ENCODE measurements at regions not wholly inside any gene's neighbourhood (a gene's known extent, or its start where the extent isn't known, plus 50 kb on each side); places are given as distances from the start of the nearest gene placed in this dataset.
"Not testable (repeated sequence)": the region's sequence is repeated elsewhere in the genome, so short reads cannot be mapped to it uniquely, and the experiment has no call there.

DNA sequence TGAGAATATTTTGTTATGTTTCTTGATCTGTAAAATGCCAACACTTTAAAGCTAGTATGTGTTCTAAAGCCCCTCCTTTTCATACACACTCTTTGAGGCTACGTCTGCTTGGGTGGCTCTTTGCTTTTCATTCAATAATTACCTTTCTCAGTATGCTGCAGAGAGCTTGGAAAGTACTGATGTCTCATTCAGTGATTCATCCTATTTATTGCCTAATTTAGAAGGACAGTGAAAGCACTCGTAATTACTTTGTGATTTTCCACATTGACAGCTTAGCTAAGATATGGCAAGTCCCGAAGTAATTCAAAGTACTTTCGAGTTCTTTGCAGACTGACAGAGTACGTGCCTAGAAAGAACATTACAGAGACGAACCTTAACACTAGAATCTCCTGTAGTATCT, 57.2 kb downstream of the BMP15 start:
- no peak for DNase-seq

DNA sequence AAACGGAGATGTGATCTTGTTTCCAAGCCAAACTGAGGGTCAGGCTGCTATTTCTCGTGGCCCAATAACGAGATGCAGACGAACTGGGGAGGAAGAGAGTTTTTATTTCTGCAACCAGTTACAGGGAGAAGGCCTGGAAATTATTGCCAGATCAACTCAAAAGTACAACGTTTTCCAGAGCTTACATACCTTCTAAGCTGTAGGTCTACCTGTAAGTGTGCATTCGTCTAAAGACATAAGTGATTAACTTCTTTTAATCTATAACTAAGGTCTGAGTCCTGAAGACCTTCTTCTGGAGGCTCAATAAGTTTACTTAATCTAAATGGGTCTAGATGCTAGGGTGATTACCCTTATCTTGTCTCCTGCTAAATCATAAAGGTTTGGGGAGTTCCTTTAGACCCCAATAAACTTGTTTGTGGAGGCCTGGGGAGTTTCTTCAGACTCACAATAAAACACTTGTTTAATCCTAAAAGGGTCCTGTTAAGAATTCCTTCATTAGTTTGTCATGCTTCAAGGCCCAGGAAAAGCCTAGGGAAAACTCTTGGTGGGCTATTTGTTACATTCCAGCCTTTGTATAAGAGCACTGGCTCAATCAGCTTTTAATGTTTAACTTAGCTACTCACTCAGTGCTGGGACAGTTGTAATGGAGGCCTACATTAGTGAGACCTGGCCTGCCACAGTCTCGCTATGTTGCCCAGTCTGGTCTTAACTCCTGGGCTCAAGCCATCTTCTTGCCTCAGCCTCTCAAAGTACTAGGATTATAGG, 58.5 kb downstream of the BMP15 start:
- DNase-seq: not testable (repeated sequence)

DNA sequence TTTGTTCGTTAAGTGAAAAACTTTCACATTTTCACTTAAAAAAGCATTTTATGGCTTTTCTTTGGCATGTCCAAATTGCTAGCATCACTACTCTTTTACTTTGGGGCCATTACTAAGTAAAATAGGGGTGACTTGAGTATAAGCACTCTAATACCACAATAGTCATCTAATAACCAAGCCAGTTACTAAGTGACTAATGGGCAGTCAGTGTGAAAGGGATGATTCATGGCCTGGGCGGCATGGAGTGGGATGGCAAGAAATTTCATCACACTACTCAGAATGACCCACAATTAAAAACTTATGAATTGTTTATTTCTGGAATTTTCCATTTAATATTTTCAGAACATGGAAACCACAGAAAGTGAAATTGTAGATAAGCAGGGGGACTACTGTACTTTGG, 60.9 kb downstream of the BMP15 start:
- peak; percentile 2 for DNase-seq

DNA sequence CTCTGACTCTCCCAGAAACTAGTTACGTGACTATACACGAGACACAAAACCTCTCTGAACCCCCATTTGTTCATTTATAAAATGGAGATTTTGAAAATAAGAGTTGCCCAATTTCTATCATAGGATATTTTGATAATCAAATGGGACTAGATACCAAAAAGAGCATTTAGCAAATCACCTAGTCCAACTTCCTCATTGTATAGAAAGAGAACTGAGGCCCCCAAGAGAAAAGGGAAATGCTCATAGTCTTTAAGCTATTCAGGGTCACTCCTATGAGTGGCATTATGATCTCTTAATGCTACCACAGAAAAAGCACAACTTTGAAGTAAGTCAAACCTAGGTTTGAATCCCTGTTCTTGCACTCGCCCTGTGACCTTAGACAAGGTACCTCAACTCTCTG, 62.7 kb downstream of the BMP15 start:
- no peak for DNase-seq

DNA sequence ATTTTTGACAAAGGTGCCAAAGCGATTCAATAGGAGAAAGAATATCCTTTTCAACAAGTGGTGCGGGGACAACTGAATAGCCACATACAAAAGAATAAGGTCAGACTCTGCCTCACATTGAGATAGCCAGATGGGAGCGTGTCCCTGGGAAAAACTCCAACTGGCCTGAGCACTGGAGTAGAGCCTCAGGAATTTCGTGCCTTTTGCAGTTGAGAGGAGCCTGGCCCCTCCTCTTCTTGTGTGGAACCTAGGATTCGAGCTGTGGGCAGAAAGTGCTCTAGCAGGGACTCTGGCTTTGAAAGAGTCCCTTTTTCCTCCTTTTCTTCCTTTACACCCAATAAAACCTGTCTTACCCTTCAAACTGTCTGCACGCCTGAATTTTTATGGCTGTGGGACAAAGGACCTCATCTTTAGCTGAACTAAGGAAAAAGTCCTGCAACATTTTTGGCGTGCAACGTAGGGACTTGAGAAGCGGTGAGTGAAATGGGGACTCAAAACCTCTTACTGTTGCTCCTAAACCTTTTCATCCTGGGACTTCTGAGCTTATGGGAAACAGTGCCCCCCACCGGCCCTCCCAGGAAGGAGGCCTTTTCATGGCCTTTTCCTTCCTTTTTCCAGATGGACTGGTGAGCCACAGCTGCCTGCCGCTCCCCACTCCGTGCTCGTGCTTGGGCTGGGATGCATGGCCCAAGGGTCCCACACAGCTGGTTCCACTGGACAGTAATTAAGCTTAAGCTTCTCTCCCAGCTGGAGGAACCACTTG, 68.6 kb downstream of the BMP15 start:
- DNase-seq: no peak

DNA sequence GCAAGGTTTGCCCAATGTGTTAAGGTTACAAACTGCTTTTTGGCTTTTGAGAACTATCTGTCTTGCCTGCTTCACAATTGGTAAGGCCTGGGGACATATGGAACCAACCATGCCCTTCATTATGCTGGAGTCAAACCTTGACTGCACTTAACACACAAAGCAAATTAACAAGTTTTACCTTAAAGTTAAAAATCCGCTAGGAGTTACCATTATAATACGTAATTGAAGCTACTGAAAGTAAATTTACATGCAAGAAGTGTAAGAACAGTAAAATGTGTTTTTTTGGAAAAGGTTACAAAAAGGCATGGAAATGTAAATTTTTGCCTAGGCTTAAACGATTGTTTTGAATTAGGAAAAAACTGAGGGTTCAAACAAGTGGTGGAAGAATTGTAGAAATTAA, 69.7 kb downstream of the BMP15 start:
- DNase-seq: no peak

DNA sequence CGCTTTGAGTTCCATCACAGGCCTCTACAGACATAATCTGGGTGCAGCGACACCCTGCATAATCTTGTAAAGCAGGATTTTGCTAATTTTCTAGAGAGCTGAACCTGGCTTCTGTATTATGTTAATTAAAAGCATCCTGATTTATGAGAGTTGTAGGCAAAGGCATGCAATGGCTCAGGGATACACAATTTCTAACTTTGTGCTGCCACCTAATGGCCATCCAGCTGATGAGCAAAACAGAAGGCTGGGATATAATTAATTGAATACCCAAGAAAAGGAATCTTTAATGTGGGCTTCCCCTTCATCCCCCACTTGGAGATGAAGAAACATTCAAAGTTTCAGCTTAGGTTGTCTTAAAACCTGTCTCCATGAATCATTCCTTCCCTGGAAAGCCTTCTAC, 78.1 kb downstream of the BMP15 start:
- DNase-seq: peak; percentile 8

DNA sequence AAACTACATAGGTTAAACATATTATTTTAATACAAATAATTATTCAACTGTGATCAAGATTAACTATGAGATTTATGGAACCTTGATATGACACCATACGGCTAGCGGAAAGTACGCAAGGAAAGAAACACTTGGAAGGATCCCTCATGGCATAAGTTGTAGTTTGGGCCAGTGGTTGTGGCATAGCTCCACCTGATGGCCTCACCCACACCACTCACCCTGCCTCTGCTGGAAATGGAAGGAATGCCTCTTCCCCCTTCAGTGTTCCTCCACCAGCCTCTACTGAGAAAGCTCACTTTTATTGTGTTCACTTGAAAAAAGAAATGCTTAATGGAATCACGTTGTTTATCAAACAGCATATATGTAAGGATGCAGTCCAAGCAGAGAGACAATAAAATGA, 86.4 kb downstream of the BMP15 start:
- no peak for DNase-seq

DNA sequence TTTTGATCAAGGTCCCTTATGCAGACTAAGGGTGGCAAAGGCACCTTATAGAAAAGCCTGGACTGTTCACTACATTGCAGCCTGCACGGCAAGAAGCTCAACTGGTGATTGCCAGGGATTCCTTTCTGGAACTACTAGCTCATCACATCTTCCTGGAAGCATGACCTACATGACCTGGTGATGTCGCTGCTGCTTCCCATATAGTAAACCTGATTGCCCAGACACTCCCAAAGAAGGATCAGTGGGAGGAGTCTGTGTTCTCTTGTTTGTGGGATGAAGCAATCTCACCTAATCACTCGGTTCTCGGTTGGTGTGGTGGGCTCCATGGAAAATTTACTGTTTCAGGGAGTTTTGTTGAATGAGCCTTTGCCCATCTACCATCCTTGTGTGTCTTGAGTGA, 89.8 kb downstream of the BMP15 start:
- DNase-seq: not testable (repeated sequence)

DNA sequence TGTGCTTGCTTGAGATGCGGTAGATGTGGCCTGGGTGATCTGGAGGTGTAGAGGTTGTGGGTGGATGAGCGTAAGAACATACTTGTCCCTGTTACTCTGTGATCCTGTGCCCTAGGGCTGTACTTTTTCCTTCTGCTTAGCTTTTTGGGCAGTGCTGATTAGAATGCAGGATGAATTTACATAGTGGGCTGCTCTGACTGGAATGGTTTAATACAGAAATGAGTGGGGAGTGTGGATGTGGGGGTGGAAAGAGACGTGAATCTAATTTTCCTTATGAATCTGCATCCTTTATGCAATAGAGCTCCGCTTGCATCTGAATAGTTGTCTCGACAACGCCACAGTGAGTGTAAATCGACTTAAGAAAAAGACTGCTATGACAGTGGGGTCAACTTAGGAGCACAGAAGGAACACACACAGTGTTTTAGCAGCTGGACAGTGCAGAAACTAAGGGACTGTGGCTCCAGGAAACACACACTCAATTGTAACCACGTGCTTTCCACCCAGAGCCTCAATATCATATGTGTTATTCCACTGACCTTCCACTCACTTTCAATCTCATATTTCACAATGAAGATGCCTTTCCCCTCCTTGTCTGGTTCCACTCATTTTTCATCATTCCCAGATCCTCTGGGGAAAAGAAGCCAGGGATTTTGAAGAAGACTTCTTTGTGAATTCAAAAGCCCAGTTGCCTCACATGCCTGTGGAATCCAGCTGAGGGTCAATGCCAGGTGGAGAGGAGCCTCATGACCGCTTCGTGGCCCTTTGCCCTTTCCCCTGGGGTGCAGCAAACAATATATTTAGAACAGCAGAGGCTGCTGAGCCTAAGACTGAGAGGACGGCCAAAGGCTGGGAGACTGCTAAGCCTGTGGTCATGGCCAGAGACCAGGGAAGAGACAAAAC, 91.4 kb downstream of the BMP15 start:
- DNase-seq: not testable (repeated sequence)

DNA sequence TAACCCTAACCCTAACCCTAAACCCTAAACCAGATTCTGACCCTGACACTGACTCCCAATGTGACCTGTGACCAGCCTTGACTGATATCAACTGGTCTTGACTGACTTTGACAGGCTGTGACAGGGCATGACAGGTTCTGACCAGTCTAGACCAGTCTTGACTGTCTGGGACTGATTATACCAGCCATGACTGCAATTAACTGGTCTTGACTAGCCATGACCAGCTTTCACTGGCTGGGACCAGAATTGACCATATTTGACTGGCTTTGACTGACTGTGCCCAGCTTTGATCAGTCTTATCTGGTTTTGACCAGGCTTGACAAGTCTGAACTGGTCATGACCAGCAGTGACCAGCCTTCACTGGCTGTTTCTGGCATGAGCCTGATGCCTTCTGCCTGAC, 95.5 kb downstream of the BMP15 start:
- no peak for DNase-seq

DNA sequence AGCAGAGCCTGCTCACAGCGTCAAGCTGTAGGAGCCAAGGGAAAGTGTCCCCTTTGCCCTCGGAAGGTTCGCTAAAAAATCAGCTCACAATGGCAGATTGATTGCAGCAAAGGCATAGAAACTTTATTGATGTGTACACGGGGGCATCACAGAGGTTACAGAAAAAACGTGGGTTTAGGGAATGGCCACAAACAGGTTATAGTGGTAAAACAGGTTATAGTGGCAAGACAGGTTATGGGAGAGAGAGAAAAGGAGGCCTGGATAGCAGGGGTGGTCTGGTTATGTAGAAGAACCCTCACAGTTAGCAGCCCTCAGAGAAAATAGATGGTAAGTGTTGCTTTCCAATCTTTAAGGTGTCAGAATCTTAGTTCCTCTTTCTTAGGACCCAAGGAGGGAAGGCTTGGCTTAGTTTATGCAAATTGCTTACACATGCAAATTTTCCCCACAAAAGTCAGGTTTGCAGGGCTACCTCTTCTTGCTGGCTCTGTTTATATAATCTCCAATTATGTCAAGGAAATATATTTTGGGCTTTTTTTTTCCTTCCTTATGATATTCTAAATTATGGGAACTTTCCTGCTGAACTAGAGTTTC, 113.7 kb downstream of the BMP15 start:
- no peak for DNase-seq

DNA sequence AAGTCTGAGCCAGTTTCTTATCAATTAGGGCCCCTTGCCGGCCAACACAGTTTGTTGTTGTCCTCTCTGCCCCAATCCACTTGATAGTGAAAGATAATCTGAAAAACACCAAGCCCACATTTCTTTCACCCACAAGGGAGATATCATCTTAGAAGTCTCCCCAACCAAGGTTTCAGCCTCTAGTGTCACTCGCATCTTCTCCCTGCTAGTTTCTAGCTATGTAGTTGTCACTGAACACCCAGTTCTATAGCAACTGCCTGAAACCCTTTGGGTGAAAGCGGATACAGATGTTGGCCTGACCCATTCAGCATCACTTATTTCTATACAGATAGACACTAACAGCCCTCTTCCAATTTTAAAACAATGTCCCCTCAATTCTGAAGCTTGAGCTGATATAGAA, 116.3 kb downstream of the BMP15 start:
- no peak for DNase-seq

DNA sequence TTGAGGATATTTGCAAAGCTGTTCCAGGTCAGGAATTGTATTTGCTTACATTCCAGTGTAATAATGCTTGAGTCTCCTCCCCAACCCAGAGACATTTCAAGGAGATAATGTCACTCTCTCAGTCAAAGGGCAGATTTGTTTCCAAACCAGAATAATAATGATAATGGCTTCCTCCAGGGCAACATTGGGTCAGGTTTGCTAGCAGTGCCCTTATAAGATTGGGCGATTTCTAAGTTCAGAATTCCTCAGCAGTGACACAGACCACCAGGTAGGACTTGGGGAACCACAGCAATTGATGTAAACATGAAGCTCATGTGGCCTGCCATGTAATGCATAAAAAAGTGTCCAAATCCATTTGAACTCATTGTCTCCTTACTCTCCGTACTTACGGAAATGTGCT, 125.2 kb downstream of the BMP15 start:
- no peak for DNase-seq

DNA sequence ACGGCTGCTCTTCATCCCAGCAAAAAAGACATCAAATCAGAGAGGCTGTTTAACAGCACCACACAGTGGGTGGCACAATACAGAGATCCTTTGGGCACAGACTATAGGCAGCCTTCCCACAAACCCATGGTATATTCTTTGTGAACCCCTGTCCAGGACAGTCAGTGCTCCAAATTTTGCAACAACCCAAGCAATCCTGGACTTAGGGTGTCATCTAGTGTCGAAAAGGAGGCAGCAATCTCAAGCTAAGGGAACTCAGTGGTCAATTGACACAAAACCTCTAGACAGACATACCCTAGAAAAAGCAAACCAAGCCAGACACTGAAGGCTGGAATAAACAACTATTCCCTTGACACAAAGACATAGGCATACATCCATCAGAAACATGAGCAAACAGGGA, 137.4 kb downstream of the BMP15 start:
- no peak for DNase-seq

DNA sequence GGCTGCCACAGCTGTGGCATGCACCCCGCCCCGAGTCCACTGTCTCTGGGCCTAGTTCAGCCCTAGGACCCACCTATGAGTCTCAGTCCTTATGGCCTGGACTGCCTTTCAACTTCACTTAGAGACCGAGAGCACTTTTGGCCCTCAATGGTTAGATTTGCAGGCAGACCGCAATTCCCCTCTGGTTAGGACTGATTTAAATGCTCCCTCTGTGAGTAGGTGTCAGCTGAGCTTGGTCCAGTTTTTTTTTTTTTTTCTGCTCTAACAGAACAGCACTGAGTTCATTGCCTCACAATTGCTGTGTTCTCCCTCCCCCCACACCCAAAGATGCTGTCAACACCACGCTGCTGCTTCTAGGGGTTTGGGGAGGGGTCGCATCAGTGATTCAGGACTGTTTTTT, 143.2 kb downstream of the BMP15 start:
- no peak for DNase-seq

DNA sequence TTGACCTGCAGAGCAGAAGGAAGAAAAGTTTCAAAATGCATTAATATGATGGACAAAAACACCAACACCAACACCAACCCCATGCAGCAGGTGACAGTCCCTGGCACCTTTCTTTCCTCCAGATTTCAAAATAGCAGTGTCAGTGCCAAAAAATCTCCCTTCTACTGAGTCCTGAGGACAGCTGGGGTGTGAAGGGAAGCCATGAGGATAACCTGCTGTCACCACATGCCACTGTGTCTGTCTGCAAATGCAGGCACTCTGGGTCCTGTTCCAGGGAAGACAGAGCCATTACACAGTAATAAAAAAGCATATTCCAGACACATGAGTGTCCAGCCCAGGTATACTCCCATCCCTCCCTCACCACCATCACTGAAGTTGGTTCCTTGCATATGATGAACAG, 187.5 kb downstream of the BMP15 start:
- DNase-seq: no peak

DNA sequence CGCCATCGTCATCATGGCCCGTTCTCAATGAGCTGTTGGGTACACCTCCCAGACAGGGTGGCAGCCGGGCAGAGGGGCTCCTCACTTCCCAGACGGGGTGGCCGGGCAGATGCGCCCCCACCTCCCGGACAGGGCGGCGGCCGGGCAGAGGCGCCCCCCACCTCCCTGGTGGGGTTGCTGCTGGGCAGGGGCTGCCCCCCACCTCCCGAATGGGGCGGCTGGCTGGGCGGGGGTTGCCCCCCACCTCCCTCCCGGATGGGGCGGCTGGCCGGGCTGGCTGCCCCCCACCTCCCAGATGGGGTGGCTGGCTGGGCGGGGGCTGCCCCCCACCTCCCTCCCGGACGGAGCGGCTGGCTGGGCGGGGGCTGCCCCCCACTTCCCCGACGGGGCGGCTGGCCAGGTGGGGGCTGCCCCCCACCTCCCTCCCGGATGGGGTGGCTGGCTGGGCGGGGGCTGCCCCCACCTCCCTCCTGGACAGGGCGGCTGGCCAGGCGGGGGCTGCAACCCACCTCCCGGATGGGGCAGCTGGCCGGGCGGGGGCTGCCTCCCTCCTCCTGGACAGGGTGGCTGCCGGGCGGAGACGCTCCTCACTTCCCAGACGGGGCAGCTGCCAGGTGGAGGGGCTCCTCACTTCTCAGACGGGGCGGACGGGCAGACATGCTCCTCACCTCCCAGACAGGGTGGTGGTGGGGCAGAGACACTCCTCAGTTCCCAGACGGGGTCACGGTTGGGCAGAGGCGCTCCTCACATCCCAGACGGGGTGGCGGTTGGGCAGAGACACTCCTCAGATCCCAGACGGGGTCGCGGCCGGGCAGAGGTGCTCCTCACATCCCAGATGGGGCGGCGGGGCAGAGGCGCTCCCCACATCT, 208.8 kb downstream of the BMP15 start:
- DNase-seq: not testable (repeated sequence)

DNA sequence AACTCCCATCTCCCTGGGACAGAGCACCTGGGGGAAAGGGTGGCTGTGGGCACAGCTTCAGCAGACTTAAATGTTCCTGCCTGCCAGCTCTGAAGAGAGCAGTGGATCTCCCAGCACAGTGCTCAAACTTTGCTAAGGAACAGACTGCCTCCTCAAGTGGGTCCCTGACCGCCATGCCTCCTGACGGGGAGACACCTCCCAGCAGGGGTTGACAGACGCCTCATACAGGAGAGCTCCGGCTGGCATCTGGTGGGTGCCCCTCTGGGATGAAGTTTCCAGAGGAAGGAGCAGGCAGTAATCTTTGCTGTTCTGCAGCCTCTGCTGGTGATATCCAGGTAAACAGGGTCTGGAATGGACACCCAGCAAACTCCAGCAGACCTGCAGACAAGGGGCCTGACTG, 206.9 kb upstream of the NUDT10 start:
- not testable (repeated sequence) for DNase-seq

DNA sequence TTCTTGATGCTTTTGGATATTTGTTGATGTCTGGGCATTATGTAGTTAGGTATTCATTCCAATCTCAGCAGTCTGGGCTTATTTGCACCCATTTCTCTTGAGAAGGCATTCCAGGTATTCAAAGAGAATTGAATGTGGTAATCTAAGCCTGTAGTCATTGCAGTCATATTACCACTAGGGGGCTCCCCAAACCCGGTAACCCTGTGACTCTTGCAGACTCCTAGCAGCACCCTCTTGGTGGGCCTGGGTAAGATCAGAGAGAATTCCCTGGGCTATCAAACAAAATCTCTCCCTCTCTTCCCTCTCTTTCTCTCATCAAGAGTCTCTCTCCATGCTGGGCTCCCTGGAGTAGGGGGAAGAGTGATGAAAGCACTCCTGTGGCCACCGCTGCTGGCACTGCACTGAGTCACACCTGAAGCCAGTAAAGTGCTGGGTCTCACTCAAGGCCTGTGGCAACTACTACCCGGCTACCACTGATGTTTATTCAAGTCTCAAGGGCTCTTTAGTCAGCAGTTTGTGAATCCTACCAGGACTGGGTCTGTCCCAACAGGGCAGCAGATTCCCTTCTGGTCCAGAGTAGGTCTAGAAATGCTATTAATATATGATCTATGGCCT, 187.7 kb upstream of the NUDT10 start:
- peak; percentile 12 for DNase-seq

DNA sequence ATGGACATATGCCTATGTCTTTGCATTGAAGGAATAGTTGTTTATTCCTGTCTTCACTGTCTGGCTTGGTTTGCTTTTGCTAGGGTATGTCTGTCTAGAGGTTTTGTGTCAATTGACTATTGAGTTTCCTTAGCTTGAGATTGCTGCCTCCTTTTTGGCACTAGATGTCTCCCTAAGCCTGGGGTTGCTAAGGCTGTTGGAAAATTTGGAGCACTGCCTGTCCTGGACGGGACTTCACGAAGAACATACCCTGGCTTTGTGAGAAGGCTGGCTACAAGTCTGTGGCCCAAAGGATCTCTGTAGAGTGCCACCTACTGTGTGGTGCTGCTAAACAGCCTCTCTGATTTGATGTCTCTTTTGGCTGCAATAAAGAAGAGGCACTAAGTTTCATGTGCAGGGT, 183.8 kb upstream of the NUDT10 start:
- no peak for DNase-seq

DNA sequence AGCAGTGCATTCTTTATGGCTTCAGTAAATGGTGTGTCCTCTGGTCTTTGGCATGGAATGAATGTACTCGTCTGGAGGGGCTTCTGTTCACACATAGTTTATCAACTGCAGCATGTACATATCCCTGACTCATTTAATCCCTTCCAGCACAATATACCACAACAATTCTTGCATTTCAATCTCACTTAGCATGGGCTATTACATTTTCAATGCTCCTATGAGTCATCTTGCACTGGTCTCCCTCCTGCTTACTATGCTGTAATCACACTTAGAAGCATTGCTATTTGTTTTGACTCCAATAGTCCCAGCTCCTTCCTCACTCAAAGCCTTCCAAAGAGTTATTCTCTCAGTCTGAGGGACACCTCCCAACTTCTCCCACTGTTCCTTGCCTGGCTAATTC, 180.9 kb upstream of the NUDT10 start:
- DNase-seq: no peak

Measured in EL (cell line).